ENCODE measurements at regions not wholly inside any gene's neighbourhood (a gene's known extent, or its start where the extent isn't known, plus 50 kb on each side); places are given as distances from the start of the nearest gene placed in this dataset.

DNA sequence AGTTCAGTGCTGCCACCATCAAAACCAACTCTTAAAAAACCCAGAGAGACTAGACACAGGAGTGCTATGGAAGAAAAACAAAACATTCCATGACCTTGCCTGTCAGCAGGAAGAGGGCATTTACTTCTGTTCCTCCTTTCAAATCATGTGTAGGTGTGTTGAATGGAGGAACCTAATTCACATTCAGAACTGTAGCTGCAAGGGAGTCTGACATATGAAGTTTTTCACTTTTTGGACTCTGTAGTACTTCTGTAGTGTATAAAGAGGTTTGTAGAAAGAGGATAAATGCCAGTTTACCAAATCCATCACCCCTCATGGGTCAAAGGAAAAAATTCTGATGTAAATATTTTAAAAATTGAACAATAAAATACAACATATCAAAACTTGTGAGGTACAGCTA lies 51.1 kb upstream of the SYPL1 start:
- DNase-seq, result no peak
